ENCODE measurements at regions not wholly inside any gene's neighbourhood (a gene's known extent, or its start where the extent isn't known, plus 50 kb on each side); places are given as distances from the start of the nearest gene placed in this dataset.

DNA sequence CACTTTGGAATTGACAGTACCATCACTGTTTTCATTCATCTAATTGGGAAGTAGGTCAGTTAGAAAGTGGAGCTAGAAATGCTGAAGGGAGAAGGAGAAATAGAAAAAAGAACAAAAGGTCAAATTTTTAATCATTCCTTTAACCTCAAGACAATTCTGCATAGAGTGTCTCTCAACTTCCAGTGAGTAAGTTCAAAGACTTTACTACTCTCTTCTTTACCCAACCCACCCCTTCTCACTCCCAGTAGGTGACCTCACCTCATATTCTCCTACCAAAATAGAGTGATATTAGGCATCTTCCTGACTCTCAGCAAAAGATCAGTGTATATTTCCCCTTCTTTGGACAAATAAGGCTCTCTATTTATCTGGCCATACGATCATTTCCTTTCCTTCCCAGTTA lies 340.0 kb upstream of the JAG1 start:
- Histone ChIP-seq H3K9me3 (ENCODE audit: control insufficient read depth, insufficient read depth, low read length) (no peaks in the 10 kb centered on the region), H3K4me3 (ENCODE audit: low read depth, low read length) (no peak overlapping the region), H3K4me1 (ENCODE audit: control insufficient read depth, insufficient read depth, low read length) (no peaks in the 10 kb centered on the region), H3K27me3 (ENCODE audit: control insufficient read depth, insufficient read depth, low read length) (no peaks in the 10 kb centered on the region), H3K9ac (ENCODE audit: low read depth, low read length) (no peak overlapping the region), H3K36me3 (ENCODE audit: control insufficient read depth, insufficient read depth, low read length) (no peaks in the 10 kb centered on the region)

DNA sequence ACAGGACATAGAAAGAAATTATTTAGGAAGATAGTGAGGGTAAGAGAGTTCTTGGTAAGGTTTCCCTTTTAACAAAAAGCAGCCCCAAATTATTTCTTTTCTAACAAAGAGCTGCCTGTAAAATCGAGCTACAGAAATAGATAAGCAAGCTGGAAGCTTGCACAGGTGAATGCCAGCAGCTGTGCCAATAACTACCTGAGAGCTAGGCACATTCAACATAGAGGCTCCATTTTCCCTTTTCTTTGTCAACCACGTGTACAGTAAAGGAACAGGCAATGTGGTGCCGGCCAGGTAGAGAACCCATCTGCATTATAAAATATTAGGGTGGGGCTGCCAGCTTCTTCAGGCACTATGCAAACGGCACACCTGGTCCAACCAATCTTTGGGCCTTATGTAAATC lies 341.6 kb upstream of the JAG1 start:
- Histone ChIP-seq H3K4me3 (ENCODE audit: low read depth, low read length) (no peak overlapping the region), H3K27me3 (ENCODE audit: control insufficient read depth, insufficient read depth, low read length) (no peaks in the 10 kb centered on the region), H3K36me3 (ENCODE audit: control insufficient read depth, insufficient read depth, low read length) (no peaks in the 10 kb centered on the region), H3K4me1 (ENCODE audit: control insufficient read depth, insufficient read depth, low read length) (no peaks in the 10 kb centered on the region), H3K9me3 (ENCODE audit: control insufficient read depth, insufficient read depth, low read length) (no peaks in the 10 kb centered on the region), H3K9ac (ENCODE audit: low read depth, low read length) (no peak overlapping the region)

DNA sequence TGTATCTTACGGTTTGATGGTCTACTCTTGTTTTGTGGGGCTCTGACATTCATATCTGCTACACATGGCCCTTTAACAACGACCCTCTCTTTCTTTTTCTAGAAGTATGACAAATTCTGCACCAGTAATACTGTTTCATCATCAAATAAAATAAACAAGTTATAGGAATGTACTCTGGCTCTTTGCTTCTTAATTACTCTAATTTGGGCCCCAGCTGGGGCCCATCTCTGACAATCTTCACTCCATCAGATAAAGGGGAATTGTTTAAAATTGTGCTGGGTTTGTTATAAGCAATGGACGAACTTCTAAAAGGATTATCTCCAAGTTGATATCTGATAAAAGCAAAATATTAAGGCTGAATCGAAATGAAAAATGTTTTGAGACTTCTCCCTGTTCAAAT lies 343.6 kb upstream of the JAG1 start:
- H3K4me3 ChIP-seq (ENCODE audit: low read depth, low read length): no peak overlapping the region
- no peak overlapping the region for H3K9ac ChIP-seq (ENCODE audit: low read depth, low read length)
- H3K27me3 ChIP-seq (ENCODE audit: control insufficient read depth, insufficient read depth, low read length): no peaks in the 10 kb centered on the region
- no peaks in the 10 kb centered on the region for H3K4me1 ChIP-seq (ENCODE audit: control insufficient read depth, insufficient read depth, low read length)
- H3K36me3 ChIP-seq (ENCODE audit: control insufficient read depth, insufficient read depth, low read length): no peaks in the 10 kb centered on the region
- H3K9me3 ChIP-seq (ENCODE audit: control insufficient read depth, insufficient read depth, low read length): no peaks in the 10 kb centered on the region

DNA sequence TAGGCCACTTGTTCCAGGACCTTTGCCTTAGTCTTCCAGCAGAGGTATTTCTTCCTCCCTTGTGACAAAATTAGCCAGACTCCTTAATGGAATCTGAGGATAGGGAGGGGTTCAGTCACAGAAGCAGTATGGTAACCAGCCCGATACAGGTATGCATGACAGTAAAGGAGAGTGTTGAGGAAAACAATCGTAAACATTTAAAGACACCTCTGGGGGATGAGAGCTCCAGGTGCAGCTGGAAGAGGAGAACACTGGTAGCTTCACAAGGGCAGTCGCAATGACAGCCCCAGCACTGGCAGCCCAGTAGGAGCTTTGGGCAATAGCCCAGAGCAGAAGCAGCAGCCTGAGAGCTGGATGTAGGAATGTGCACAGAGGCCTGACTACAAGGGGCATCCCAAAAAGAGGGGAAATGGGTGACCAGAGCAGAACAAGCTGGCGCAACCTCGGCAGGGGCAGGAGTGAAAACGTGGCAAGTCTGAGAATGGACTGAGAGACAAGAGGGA lies 344.9 kb upstream of the JAG1 start:
- Histone ChIP-seq H3K4me3 (ENCODE audit: low read depth, low read length) (no peak overlapping the region), H3K4me1 (ENCODE audit: control insufficient read depth, insufficient read depth, low read length) (no peaks in the 10 kb centered on the region), H3K9me3 (ENCODE audit: control insufficient read depth, insufficient read depth, low read length) (no peaks in the 10 kb centered on the region), H3K9ac (ENCODE audit: low read depth, low read length) (no peak overlapping the region), H3K27me3 (ENCODE audit: control insufficient read depth, insufficient read depth, low read length) (no peaks in the 10 kb centered on the region), H3K36me3 (ENCODE audit: control insufficient read depth, insufficient read depth, low read length) (no peaks in the 10 kb centered on the region)

DNA sequence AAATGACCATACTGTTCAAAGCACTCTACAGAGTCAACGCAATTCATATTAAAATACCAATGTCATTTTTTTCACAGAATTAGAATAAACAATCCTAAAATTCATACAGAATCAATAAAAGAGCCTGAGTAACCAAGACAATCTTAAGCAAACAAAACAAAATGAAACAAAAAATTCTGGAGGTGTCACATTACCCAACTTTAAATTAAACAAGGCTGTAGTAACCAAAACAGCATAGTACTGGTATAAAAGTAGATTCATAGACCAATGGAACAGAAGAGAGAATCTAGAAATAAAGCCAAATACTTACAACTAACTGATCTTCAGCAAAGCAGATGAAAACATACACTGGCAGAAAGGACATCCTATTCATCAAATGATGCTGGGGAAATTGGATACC lies 346.9 kb upstream of the JAG1 start:
- H3K4me3 ChIP-seq (ENCODE audit: low read depth, low read length): no peak overlapping the region
- no peak overlapping the region for H3K9ac ChIP-seq (ENCODE audit: low read depth, low read length)
- H3K27me3 ChIP-seq (ENCODE audit: control insufficient read depth, insufficient read depth, low read length): no peaks in the 10 kb centered on the region
- H3K9me3 ChIP-seq (ENCODE audit: control insufficient read depth, insufficient read depth, low read length): no peaks in the 10 kb centered on the region
- no peaks in the 10 kb centered on the region for H3K4me1 ChIP-seq (ENCODE audit: control insufficient read depth, insufficient read depth, low read length)
- H3K36me3 ChIP-seq (ENCODE audit: control insufficient read depth, insufficient read depth, low read length): no peaks in the 10 kb centered on the region

DNA sequence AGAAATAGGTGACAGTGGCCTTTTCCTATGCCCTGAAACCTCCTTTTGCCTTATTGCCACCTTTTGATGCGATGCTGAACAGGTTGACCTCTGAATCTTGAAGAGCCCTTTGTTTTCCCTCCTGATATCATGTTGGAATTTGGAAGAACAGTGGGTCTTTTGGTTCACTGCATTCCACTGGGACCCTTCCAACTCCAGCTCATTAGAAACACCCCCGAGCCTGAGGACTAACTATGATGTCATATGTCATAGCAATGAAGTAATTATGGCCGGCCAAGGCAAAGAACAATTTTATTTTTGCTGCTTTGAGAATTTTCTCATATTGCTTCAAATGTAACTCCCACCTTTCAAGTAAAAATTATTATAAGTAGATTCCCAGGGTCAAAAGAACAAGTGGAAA lies 353.4 kb upstream of the JAG1 start:
- Histone ChIP-seq H3K4me1 (ENCODE audit: control insufficient read depth, insufficient read depth, low read length) (no peaks in the 10 kb centered on the region), H3K9me3 (ENCODE audit: control insufficient read depth, insufficient read depth, low read length) (no peaks in the 10 kb centered on the region), H3K36me3 (ENCODE audit: control insufficient read depth, insufficient read depth, low read length) (no peaks in the 10 kb centered on the region), H3K4me3 (ENCODE audit: low read depth, low read length) (no peak overlapping the region), H3K27me3 (ENCODE audit: control insufficient read depth, insufficient read depth, low read length) (no peaks in the 10 kb centered on the region), H3K9ac (ENCODE audit: low read depth, low read length) (no peak overlapping the region)

DNA sequence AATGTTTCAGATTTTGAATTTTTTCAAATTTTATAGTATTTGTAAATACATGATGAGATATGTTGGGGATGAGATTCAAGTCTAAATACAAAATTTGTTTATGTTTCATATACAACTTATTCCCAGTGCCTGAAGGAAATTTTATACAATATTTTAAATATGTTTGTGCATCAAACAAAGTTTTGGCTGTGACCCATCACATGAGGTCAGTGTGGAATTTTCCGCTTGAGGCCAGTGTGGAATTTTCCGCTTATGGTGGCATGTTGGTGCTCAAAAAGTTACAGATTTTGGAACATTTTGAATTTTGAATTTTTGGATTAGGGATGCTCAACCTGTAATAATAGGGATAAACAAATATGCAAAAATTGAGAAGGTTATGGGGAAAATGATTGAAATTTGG lies 356.6 kb upstream of the JAG1 start:
- Histone ChIP-seq H3K36me3 (ENCODE audit: control insufficient read depth, insufficient read depth, low read length) (no peaks in the 10 kb centered on the region), H3K4me1 (ENCODE audit: control insufficient read depth, insufficient read depth, low read length) (no peaks in the 10 kb centered on the region), H3K4me3 (ENCODE audit: low read depth, low read length) (no peak overlapping the region), H3K9me3 (ENCODE audit: control insufficient read depth, insufficient read depth, low read length) (no peaks in the 10 kb centered on the region), H3K27me3 (ENCODE audit: control insufficient read depth, insufficient read depth, low read length) (no peaks in the 10 kb centered on the region), H3K9ac (ENCODE audit: low read depth, low read length) (no peak overlapping the region)

DNA sequence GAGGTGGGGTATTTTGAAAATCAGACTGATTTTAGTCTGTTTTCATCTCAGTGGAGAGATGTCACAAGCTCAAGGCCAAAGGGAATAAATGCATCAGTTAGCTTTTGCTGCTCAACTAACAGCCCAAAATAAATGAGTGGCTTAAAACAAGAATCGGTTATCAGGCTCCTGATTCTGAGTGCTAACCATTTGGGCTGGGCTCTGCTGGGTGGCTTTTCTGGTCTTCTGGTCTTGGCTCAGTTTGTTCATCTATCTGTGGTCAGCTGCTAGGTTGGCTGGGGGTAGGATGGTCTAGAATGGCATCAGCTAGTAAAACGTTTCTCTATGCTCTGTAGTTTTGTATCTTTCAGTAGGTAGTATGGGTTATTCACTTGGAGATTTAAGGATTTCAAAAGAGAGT lies 357.5 kb upstream of the JAG1 start:
- Histone ChIP-seq H3K36me3 (ENCODE audit: control insufficient read depth, insufficient read depth, low read length) (no peaks in the 10 kb centered on the region), H3K27me3 (ENCODE audit: control insufficient read depth, insufficient read depth, low read length) (no peaks in the 10 kb centered on the region), H3K9me3 (ENCODE audit: control insufficient read depth, insufficient read depth, low read length) (no peaks in the 10 kb centered on the region), H3K9ac (ENCODE audit: low read depth, low read length) (no peak overlapping the region), H3K4me3 (ENCODE audit: low read depth, low read length) (no peak overlapping the region), H3K4me1 (ENCODE audit: control insufficient read depth, insufficient read depth, low read length) (no peaks in the 10 kb centered on the region)

DNA sequence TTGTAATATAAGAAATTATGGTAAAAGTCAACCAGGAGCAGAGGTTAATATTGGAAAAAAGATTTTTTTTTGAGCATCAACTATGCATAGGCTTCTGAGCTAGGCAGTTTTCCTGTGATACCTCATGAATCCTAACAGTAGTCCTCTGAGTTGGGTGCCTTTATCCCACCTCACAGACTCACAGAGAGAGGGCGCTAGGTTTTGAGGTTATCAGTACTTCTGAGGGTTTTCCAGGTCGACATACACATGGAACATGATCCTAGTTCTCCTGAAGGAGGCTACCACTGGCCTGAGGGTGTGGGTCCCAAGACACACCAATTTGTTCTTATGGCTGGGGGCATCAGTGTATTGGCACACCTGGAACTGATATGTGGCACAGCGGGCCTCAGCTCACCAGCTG lies 358.8 kb upstream of the JAG1 start:
- Histone ChIP-seq H3K9me3 (ENCODE audit: control insufficient read depth, insufficient read depth, low read length) (no peaks in the 10 kb centered on the region), H3K4me3 (ENCODE audit: low read depth, low read length) (no peak overlapping the region), H3K4me1 (ENCODE audit: control insufficient read depth, insufficient read depth, low read length) (no peaks in the 10 kb centered on the region), H3K36me3 (ENCODE audit: control insufficient read depth, insufficient read depth, low read length) (no peaks in the 10 kb centered on the region), H3K9ac (ENCODE audit: low read depth, low read length) (no peak overlapping the region), H3K27me3 (ENCODE audit: control insufficient read depth, insufficient read depth, low read length) (no peaks in the 10 kb centered on the region)

DNA sequence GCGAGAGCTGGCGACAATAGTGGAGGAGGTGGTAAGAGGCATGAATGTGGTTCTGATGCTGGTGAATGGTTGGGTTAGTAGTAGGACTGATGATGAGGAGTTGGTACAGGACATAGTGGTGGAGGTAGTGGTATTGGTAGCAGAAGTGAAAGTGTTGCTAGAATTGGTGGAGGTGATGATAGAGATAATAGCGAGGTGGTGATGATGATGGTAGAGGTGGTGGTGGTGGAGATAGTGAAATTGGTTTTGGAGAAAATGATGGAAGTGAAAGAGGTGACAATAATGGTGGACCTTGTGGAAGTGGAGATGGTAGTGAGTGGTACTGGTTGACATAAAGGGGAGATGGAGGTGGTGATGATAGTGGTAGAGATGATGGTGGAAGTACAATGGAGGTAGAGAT lies 360.2 kb upstream of the JAG1 start:
- Histone ChIP-seq H3K27me3 (ENCODE audit: control insufficient read depth, insufficient read depth, low read length) (no peaks in the 10 kb centered on the region), H3K4me3 (ENCODE audit: low read depth, low read length) (no peak overlapping the region), H3K9me3 (ENCODE audit: control insufficient read depth, insufficient read depth, low read length) (no peaks in the 10 kb centered on the region), H3K36me3 (ENCODE audit: control insufficient read depth, insufficient read depth, low read length) (no peaks in the 10 kb centered on the region), H3K4me1 (ENCODE audit: control insufficient read depth, insufficient read depth, low read length) (no peaks in the 10 kb centered on the region), H3K9ac (ENCODE audit: low read depth, low read length) (no peak overlapping the region)

DNA sequence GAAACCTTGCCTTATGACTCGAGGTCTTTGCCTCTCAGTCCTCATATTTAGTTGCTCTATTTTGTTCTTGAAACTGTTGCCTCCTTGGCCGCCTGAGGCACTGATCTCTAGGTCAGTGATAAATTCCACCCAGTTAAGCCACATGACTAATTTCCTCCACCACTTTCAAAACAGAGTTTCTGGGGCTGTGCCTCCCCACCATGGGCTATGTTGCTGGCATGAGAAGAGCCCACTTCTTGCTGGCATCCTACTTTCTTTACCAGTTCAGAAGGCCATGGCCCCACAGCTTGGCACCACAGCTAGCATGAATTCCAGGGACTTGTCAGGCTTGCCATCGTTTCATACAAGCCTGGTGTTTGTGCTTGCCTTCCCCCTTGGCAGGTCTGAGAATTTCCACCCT lies 361.4 kb upstream of the JAG1 start:
- Histone ChIP-seq H3K36me3 (ENCODE audit: control insufficient read depth, insufficient read depth, low read length) (no peaks in the 10 kb centered on the region), H3K27me3 (ENCODE audit: control insufficient read depth, insufficient read depth, low read length) (no peaks in the 10 kb centered on the region), H3K9me3 (ENCODE audit: control insufficient read depth, insufficient read depth, low read length) (no peaks in the 10 kb centered on the region), H3K4me1 (ENCODE audit: control insufficient read depth, insufficient read depth, low read length) (no peaks in the 10 kb centered on the region), H3K9ac (ENCODE audit: low read depth, low read length) (no peak overlapping the region), H3K4me3 (ENCODE audit: low read depth, low read length) (no peak overlapping the region)

DNA sequence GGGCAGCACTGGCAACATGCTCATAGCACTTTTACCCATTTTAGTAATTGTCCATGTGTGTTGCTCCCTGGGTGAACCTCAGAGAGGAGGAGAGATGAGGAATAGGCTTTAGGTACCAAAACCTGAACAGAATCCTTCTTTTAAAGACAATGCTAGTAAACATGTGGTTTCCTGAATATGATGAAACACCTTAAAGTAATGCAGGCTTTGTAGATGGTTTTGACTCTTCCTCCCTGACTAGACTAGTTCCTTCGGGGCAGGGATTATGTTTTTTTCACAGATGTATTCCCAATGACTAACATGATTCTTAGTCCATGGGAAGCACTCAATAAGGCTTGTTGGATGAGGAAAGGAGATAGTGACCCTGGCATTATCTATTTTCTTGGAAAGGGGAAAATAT lies 367.6 kb upstream of the JAG1 start:
- H3K36me3 ChIP-seq (ENCODE audit: control insufficient read depth, insufficient read depth, low read length): no peaks in the 10 kb centered on the region
- H3K9ac ChIP-seq (ENCODE audit: low read depth, low read length): no peak overlapping the region
- H3K4me3 ChIP-seq (ENCODE audit: low read depth, low read length): no peak overlapping the region
- H3K27me3 ChIP-seq (ENCODE audit: control insufficient read depth, insufficient read depth, low read length): no peaks in the 10 kb centered on the region
- no peaks in the 10 kb centered on the region for H3K4me1 ChIP-seq (ENCODE audit: control insufficient read depth, insufficient read depth, low read length)
- H3K9me3 ChIP-seq (ENCODE audit: control insufficient read depth, insufficient read depth, low read length): no peaks in the 10 kb centered on the region

DNA sequence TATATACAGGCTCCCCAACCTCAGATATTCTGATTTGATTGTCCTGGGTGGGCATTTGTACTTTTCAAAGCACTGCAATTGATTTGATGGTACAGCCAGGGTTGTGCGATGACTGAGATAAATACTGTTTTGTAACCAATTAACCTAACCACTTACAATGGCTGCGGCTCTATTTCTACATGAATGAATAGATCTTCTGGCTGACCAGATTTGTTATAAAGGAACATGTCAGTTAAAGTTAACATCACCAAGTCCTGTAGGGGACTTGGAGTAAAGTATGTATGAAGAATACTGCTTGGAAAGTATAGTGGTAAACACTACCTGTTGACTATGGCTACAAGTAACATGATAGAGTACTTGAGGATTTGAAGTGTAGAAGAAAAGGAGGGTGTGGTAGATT lies 369.2 kb upstream of the JAG1 start:
- no peak overlapping the region for H3K9ac ChIP-seq (ENCODE audit: low read depth, low read length)
- H3K4me1 ChIP-seq (ENCODE audit: control insufficient read depth, insufficient read depth, low read length): no peaks in the 10 kb centered on the region
- no peaks in the 10 kb centered on the region for H3K9me3 ChIP-seq (ENCODE audit: control insufficient read depth, insufficient read depth, low read length)
- H3K36me3 ChIP-seq (ENCODE audit: control insufficient read depth, insufficient read depth, low read length): no peaks in the 10 kb centered on the region
- H3K4me3 ChIP-seq (ENCODE audit: low read depth, low read length): no peak overlapping the region
- H3K27me3 ChIP-seq (ENCODE audit: control insufficient read depth, insufficient read depth, low read length): no peaks in the 10 kb centered on the region
